Transverse colon (tissue), 4 donors: ENCODE measurements at regions not wholly inside any gene's neighbourhood (a gene's known extent, or its start where the extent isn't known, plus 50 kb on each side); places are given as distances from the start of the nearest gene placed in this dataset.

Experiments used
- CTCF ChIP-seq, 5 experiments: fragments of 200-600 bp in 3 of 5; fragments of 450-650 bp in 2 of 5; sonication (generic) in 3 of 5; IDR thresholded peaks; 1 replicate in 2 of 5; 2 replicates in 3 of 5; pipeline ENCODE4 v1.5.1; 2016 to 2017; ENCODE audit warnings: antibody characterized with exemption in 5 of 5, inconsistent platforms in 3 of 5, mild to moderate bottlenecking in 2 of 5, moderate library complexity in 1 of 5
- POLR2AphosphoS5 ChIP-seq, 3 donors: sonication (generic); formaldehyde crosslinking; IDR thresholded peaks; one replicate each; pipeline ENCODE4 v1.6.1; 2016; ENCODE audit warnings: antibody characterized with exemption in 3 of 3

- TF ChIP-seq CTCF (IDR thresholded peaks at IDR 0.05) = no peak
- no peak for TF ChIP-seq POLR2AphosphoS5 (IDR thresholded peaks at IDR 0.05)
These were observed 94.5 kb upstream of the GC start for GRCh38 chr4:71878376-71878775.
